HG02759 (cell line): ENCODE measurements at regions not wholly inside any gene's neighbourhood (a gene's known extent, or its start where the extent isn't known, plus 50 kb on each side); places are given as distances from the start of the nearest gene placed in this dataset.

Experiments used
- ATAC-seq: cut with Tn5 transposase; IDR thresholded peaks from one replicate; pipeline ENCODE4 v1.9.1; 2021; ENCODE audit warnings: mild to moderate bottlenecking, moderate library complexity; ENCODE audit not compliant: unreplicated experiment

DNA sequence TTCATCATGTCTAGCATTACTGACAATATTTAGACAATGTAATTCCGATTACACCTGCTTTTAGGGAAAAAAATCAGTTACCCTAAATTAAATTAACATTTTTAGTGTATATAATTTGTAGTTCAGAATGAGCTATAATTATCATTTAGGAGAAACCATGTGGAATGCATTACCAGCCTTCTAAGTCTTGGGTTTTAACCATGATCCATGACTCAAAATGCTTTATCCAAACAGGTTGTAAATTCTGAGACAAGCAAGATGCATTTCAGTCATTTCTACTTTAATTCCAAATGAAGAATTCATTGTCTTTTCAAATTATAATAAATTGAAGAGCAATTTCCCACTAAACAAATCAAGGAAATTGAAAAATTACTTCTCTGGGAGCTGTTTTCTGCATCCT is 243.7 kb upstream of the LRIG1 start:
- no peak for ATAC-seq

GRCh38 chr3:66744986-66745385 is 244.2 kb upstream of the LRIG1 start:
- no peak for ATAC-seq

GRCh38 chr3:66747261-66747660 is 246.4 kb upstream of the LRIG1 start:
- no peak for ATAC-seq

DNA sequence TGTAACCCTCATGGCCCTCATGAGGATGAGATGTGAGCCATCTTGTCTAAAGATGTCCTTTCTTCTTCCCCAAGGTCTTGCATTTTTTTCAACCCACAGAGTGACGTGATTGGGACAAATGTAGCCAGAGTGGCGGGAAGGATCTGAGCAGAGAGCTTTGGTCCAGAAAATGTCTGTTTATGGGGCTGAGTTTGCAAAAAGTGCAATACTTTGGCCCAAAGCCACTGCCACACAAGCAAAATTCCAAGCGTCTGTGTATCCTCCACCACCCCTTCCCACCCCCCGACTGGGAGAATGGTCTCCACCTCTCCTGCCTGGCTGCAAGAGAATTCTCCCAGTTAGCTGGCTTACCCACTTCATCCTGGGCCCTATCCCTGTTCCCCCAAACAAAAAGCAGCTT is 246.9 kb upstream of the LRIG1 start:
- no peak for ATAC-seq

- ATAC-seq = no peak
These were observed 247.5 kb upstream of the LRIG1 start for GRCh38 chr3:66748175-66748876.

- ATAC-seq = no peak
These were observed 246.3 kb upstream of the KBTBD8 start for GRCh38 chr3:66751842-66752241.

GRCh38 chr3:66753670-66754069 is 244.4 kb upstream of the KBTBD8 start:
- no peak for ATAC-seq

- ATAC-seq = no peak
These were observed 243.5 kb upstream of the KBTBD8 start for GRCh38 chr3:66754613-66755012.

GRCh38 chr3:66755924-66756323 is 242.2 kb upstream of the KBTBD8 start:
- ATAC-seq = no peak

- no peak for ATAC-seq
These were observed 241.6 kb upstream of the KBTBD8 start for GRCh38 chr3:66756468-66757036.

- no peak for ATAC-seq
These were observed 236.9 kb upstream of the KBTBD8 start for GRCh38 chr3:66761093-66761780.

GRCh38 chr3:66762916-66763693 is 235.0 kb upstream of the KBTBD8 start:
- ATAC-seq = no peak

GRCh38 chr3:66778107-66778506 is 220.0 kb upstream of the KBTBD8 start:
- no peak for ATAC-seq

- ATAC-seq = no peak
These were observed 219.3 kb upstream of the KBTBD8 start for GRCh38 chr3:66778777-66779176.

DNA sequence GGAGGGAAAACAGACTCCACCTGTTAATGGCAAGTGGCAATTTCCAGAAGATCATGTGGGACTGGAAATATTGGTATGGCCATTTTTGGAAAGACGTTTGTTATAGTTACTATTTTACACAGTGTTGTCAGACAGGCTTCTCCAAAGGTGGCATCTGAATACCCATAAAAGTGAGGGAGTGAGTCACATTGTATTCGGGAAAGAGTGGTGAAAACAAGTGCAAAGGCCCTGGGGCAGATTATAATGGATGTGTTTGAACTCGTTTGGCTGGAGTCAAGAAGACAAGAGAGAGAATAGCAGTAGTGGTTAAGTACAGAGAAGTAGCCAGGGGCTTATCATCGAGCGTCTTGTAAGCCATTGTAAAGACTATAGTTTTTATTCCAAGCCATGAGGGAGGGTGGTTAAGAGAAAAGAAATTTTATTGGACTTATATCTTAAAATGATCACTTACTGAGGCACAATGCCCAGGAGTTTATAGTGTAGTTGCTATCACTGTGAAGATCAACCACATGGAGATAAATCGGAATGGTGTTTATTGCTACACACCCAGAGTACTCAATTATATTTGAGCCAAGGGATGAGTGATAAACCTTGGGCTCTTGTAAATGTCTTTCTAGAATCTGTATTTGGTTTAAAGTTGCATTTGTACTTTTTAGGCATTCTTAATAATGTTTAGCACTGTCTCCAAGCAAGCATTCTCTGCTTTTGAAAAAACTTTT is 212.8 kb upstream of the KBTBD8 start:
- no peak for ATAC-seq

- no peak for ATAC-seq
These were observed 208.4 kb upstream of the KBTBD8 start for GRCh38 chr3:66789580-66790237.

DNA sequence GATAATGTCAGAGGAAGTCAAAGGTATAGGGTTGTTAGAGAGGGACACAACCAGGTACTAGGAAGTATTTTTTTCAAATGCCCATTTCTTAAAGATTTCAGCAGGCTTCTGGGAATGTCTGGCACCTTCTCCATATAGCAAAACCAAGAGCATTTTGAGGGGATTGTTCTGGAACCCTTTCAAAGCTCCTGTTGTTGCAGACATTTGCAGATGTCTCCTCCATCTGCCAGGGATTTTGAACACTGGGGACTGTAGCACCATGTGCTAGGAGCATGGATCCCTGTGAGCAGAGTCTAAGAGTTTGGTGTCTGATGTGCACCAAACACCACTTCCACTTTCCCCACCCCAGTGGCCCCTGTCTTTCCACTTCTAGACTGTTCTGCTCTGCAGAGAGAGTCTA is 206.0 kb upstream of the KBTBD8 start:
- ATAC-seq = no peak

DNA sequence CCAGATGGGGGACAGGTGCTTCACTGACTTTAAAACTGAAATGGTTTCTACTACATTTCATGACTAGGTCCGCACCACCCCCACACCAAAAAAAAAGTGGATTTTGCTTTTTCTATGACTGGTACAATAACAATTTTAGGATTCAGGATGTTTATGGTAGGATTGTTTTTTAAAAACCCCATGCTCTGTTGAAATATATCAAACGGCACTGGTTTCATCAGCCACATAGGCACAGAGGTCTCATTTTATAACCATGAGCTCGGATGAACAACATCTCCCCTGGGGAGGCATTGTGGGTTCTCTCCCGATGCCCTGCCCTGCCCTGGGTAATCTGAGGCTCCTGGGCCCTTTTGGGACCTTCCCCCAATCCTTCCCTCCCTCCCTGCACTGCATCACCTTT is 202.7 kb upstream of the KBTBD8 start:
- no peak for ATAC-seq

DNA sequence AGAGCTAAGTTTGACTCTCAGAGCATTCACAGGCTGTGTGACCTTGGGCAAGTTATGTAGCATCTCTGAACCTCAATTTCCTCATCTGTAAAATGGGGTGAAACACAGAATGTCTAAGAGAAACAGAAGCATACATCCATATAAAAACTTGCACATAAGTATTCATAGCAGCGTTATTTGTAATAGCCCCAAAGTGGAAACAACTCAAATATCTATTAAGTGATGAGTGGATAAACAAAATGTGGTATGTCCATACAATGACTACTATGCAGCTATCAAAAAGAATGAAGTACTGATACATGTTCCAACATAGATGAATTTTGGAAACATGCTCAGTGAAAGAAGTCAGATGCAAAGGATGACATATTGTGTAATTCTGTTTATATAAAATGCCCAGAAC is 201.8 kb upstream of the KBTBD8 start:
- no peak for ATAC-seq

GRCh38 chr3:66797889-66798560 is 200.1 kb upstream of the KBTBD8 start:
- ATAC-seq = no peak
